ENCODE measurements at regions not wholly inside any gene's neighbourhood (a gene's known extent, or its start where the extent isn't known, plus 50 kb on each side); places are given as distances from the start of the nearest gene placed in this dataset.

GRCh38 chrX:42149765-42150164 lies 226.4 kb upstream of the CASK start:
- H3K27me3 ChIP-seq: no peaks in the 10 kb centered on the region
- intact Hi-C loops (cut with DNase I; ENCODE audit: low total_unique reads): no loop called here
- DNase-seq (no peak), ATAC-seq (no peak)
- no peaks in the 10 kb centered on the region for H3K4me1 ChIP-seq
- no peak overlapping the region for H3K27ac ChIP-seq
- TF ChIP-seq CTCF (IDR thresholded peaks at IDR 0.05 in 4 of 5, conservative IDR thresholded peaks at IDR 0.05 in 1 of 5): no peak
- no peak for TF ChIP-seq POLR2A (IDR thresholded peaks at IDR 0.05)
- no peak overlapping the region for H3K4me3 ChIP-seq
- H3K9me3 ChIP-seq: no peaks in the 10 kb centered on the region
- in situ Hi-C loops (cut with MboI; ENCODE audit: low sequenced_read_pairs in 4 of 4): loop anchor here in 1 of 4 donors (25.0 kb wide), 1 partner anchor 88 kb away; no protein-coding TSS in a partner anchor
- H3K36me3 ChIP-seq: no peaks in the 10 kb centered on the region

DNA sequence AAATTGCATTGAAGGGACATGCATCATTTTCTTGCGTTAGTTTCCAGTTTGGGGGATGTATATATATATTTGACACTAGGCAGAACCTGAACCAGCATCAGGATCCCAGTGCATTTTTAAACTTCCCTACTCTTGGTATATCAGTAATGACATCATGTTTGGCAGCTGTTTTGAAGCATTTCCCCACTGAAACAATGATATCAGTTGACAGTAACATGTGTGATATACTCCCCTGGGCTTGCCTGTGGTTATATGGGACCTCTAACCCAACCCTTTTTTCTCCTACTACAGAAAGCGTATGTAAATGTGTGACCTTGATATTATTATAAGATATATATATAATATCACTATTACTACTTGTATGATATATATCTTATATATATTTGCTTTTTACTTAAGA lies 225.9 kb upstream of the CASK start:
- Histone ChIP-seq H3K4me3 (no peak overlapping the region), H3K36me3 (no peaks in the 10 kb centered on the region), H3K27ac (no peak overlapping the region), H3K27me3 (no peaks in the 10 kb centered on the region), H3K9me3 (no peaks in the 10 kb centered on the region), H3K4me1 (no peaks in the 10 kb centered on the region)
- DNase-seq: no peak
- in situ Hi-C loops (cut with MboI; ENCODE audit: low sequenced_read_pairs in 4 of 4): loop anchor here in 1 of 4 donors (25.0 kb wide), 1 partner anchor 88 kb away; no protein-coding TSS in a partner anchor
- TF ChIP-seq CTCF (IDR thresholded peaks at IDR 0.05 in 4 of 5, conservative IDR thresholded peaks at IDR 0.05 in 1 of 5) (no peak), POLR2A (IDR thresholded peaks at IDR 0.05) (no peak)
- intact Hi-C loops (cut with DNase I; ENCODE audit: low total_unique reads): no loop called here
- ATAC-seq: no peak

- H3K4me1 ChIP-seq: no peaks in the 10 kb centered on the region
- intact Hi-C loops (cut with DNase I; ENCODE audit: low total_unique reads) (no loop called here), in situ Hi-C loops (cut with MboI; ENCODE audit: low sequenced_read_pairs in 4 of 4) (loop anchor here in 1 of 4 donors (25.0 kb wide), 1 partner anchor 93 kb away; no protein-coding TSS in a partner anchor)
- ATAC-seq (no peak), DNase-seq (no peak)
- no peak for TF ChIP-seq CTCF (IDR thresholded peaks at IDR 0.05 in 4 of 5, conservative IDR thresholded peaks at IDR 0.05 in 1 of 5)
- TF ChIP-seq POLR2A (IDR thresholded peaks at IDR 0.05): no peak
- H3K9me3 ChIP-seq: no peaks in the 10 kb centered on the region
- no peaks in the 10 kb centered on the region for H3K36me3 ChIP-seq
- no peak overlapping the region for H3K27ac ChIP-seq
- no peak overlapping the region for H3K4me3 ChIP-seq
- H3K27me3 ChIP-seq: no peaks in the 10 kb centered on the region
These were observed 220.7 kb upstream of the CASK start for GRCh38 chrX:42143866-42144592.

GRCh38 chrX:42140320-42140719 lies 217.0 kb upstream of the CASK start:
- no peaks in the 10 kb centered on the region for H3K36me3 ChIP-seq
- no peaks in the 10 kb centered on the region for H3K4me1 ChIP-seq
- peaks cover 0 to 2% (median 0%) of the 10 kb centered on the region in 3 donors for H3K27me3 ChIP-seq
- in situ Hi-C loops (cut with MboI; ENCODE audit: low sequenced_read_pairs in 4 of 4): loop anchor here in 1 of 4 donors (25.0 kb wide), 1 partner anchor 97 kb away; no protein-coding TSS in a partner anchor
- H3K27ac ChIP-seq: no peak overlapping the region
- DNase-seq: no peak
- ATAC-seq: no peak
- H3K4me3 ChIP-seq: no peak overlapping the region
- intact Hi-C loops (cut with DNase I; ENCODE audit: low total_unique reads): no loop called here
- no peak for TF ChIP-seq POLR2A (IDR thresholded peaks at IDR 0.05)
- TF ChIP-seq CTCF (IDR thresholded peaks at IDR 0.05 in 4 of 5, conservative IDR thresholded peaks at IDR 0.05 in 1 of 5): no peak
- no peaks in the 10 kb centered on the region for H3K9me3 ChIP-seq
